ENCODE measurements at regions not wholly inside any gene's neighbourhood (a gene's known extent, or its start where the extent isn't known, plus 50 kb on each side); places are given as distances from the start of the nearest gene placed in this dataset.

- DNase-seq = no peak
These were observed 186.6 kb upstream of the BCL6 start for GRCh38 chr3:187931770-187932278.

GRCh38 chr3:187932530-187932929, 187.3 kb upstream of the BCL6 start:
- no peak for DNase-seq

GRCh38 chr3:187935623-187936156, 190.4 kb upstream of the BCL6 start:
- DNase-seq = no peak

- no peak for DNase-seq
These were observed 191.4 kb upstream of the BCL6 start for GRCh38 chr3:187936676-187937075.

GRCh38 chr3:187939891-187940290, 194.6 kb upstream of the BCL6 start:
- DNase-seq = no peak

GRCh38 chr3:187941135-187941847, 196.0 kb upstream of the BCL6 start:
- no peak for DNase-seq

GRCh38 chr3:187941848-187942194, 196.6 kb upstream of the BCL6 start:
- DNase-seq = no peak

GRCh38 chr3:187942658-187943241, 197.5 kb upstream of the BCL6 start:
- no peak for DNase-seq

GRCh38 chr3:187943677-187944389, 198.6 kb upstream of the BCL6 start:
- DNase-seq = no peak

- DNase-seq = no peak
These were observed 199.3 kb upstream of the BCL6 start for GRCh38 chr3:187944390-187945179.

- no peak for DNase-seq
These were observed 200.1 kb upstream of the BCL6 start for GRCh38 chr3:187945374-187945773.

GRCh38 chr3:187946163-187946691, 201.0 kb upstream of the BCL6 start:
- no peak for DNase-seq

GRCh38 chr3:187946981-187947380, 201.7 kb upstream of the BCL6 start:
- DNase-seq = no peak

GRCh38 chr3:187947927-187948682, 202.8 kb upstream of the BCL6 start:
- no peak for DNase-seq

- no peak for DNase-seq
These were observed 204.0 kb upstream of the BCL6 start for GRCh38 chr3:187949093-187949820.

- DNase-seq = no peak
These were observed 203.3 kb upstream of the LPP start for GRCh38 chr3:187950671-187951070.

- DNase-seq = no peak
These were observed 202.3 kb upstream of the LPP start for GRCh38 chr3:187951452-187952190.

- no peak for DNase-seq
These were observed 201.1 kb upstream of the LPP start for GRCh38 chr3:187952849-187953248.

GRCh38 chr3:187954516-187954872, 199.5 kb upstream of the LPP start:
- DNase-seq = no peak

- no peak for DNase-seq
These were observed 198.9 kb upstream of the LPP start for GRCh38 chr3:187954873-187955586.
